ENCODE measurements at regions not wholly inside any gene's neighbourhood (a gene's known extent, or its start where the extent isn't known, plus 50 kb on each side); places are given as distances from the start of the nearest gene placed in this dataset.

- no peak for DNase-seq
These were observed 128.8 kb upstream of the GPR26 start for GRCh38 chr10:123537188-123537961.

GRCh38 chr10:123538401-123539320 is 127.5 kb upstream of the GPR26 start:
- DNase-seq, result no peak

DNA sequence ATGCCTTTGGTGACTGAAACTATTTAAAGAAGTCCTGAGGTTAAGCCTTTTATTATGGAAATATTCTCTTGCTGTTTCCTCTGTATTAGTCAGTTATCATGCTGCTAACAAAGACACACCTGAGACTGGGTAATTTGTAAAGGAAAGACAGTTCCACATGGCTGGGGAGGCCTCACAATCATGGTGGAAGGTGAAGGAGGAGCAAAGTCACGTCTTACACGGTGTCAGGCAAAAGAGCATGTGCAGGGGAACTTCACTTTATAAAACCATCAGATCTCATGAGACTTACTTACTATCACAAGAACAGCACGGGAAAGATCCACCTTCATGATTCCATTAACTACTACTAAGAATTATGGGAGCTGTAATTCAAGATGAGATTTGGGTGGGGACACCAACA is 121.2 kb upstream of the GPR26 start:
- no peak for DNase-seq

DNA sequence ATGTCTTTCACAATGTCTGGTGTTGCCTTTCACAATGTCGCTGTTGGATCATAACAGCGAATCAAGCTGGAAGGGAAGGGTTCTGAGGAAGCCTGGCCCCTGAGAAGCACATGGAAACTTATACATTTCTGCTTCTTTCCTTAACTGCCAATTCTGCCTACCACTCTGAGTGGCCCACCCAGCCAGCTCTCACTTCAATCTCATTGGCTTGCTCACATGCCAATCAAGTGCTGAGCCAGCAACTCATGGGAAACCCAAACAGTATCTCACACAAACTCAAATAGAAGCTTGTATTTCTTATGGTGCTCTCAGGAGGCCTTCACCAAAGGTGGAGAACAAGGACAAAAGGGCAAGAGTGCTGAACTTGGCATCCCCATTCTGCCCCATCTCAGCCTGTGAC is 117.4 kb upstream of the GPR26 start:
- no peak for DNase-seq

- DNase-seq, result no peak
These were observed 116.2 kb upstream of the GPR26 start for GRCh38 chr10:123549761-123550454.

GRCh38 chr10:123550675-123551096 is 115.5 kb upstream of the GPR26 start:
- DNase-seq, result no peak

GRCh38 chr10:123551259-123551658 is 114.9 kb upstream of the GPR26 start:
- no peak for DNase-seq

DNA sequence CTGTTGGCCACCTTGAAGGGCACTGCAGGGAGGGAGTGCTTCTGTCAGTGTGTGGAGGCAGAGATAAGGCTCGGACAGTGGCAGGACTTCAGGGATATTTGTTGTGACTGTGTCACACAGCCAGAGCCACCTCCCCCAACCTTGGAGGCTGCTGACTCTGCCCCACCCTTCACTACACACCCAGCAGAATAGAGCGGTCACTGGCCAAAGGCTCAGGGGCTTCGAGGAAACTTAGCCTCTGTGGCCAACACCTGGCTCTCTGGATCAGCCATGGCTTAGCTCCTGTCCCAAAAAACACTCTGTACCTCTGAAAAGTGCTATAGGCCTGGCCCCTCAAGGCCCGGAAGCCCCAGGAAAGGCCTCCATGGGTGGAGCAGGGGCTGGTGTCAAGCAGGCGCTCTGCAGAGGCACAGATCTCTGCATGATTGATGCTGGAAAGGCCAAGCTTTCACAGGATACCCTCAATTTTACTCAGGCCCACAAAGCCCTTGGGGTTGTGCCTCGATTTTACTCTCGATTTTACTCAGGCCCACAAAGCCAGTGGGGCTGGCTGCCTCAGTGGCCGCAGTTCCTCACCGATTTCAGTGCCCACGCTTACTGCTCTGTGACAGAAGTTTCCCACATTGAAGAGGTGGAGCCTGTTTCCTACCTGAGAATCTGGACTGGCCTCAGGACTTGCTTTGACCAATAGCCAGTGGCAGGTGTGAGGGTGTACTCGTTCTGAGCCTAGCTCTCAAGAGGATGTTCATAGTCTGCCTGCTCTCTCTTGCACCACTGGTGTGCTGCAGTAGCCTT is 113.2 kb upstream of the GPR26 start:
- DNase-seq, result no peak

- DNase-seq, result no peak
These were observed 112.2 kb upstream of the GPR26 start for GRCh38 chr10:123553810-123554430.

GRCh38 chr10:123554656-123555055 is 111.5 kb upstream of the GPR26 start:
- no peak for DNase-seq

- no peak for DNase-seq
These were observed 110.5 kb upstream of the GPR26 start for GRCh38 chr10:123555616-123556015.

- DNase-seq, result no peak
These were observed 110.1 kb upstream of the GPR26 start for GRCh38 chr10:123556049-123556448.

DNA sequence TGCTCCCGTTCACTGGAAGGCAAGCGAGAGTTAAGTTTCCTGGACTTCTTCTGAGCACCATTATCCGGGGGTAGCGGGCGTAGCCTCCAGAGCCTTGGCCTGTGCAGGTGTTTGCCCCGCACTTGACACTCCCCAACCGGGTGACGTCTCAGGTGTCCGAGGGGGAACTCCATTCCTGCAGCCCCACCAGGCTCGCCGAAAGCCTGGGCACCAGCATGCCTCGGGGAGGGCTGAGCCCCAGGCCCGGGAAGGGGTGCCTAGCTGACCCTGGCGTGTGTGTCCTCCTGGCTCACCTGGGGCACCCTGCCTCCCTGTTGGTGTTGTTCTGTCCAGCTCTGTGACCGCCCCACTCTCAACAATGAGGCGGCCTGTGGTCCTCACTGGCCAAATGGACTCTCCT is 109.4 kb upstream of the GPR26 start:
- DNase-seq, result no peak

- no peak for DNase-seq
These were observed 108.6 kb upstream of the GPR26 start for GRCh38 chr10:123557366-123558108.

DNA sequence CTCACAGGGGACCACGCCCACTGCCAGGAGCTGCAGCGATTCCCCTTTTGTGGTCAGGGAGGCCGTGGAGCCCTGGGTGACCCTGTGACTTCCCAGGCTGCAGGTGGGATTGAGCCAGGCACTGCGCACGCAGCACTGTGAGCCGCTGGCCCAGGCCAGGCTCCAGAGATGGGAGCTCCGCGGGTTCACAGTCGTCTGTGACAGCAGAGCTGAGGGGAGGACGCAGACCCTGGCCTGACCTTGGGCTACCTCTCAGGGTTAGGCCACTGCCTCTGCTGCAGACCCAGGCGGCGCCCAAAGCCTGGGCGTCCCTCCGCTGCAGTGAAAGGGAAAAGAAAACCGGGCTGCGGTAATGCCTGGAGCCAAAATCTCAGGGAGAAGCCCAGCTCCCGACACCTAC is 107.5 kb upstream of the GPR26 start:
- no peak for DNase-seq

DNA sequence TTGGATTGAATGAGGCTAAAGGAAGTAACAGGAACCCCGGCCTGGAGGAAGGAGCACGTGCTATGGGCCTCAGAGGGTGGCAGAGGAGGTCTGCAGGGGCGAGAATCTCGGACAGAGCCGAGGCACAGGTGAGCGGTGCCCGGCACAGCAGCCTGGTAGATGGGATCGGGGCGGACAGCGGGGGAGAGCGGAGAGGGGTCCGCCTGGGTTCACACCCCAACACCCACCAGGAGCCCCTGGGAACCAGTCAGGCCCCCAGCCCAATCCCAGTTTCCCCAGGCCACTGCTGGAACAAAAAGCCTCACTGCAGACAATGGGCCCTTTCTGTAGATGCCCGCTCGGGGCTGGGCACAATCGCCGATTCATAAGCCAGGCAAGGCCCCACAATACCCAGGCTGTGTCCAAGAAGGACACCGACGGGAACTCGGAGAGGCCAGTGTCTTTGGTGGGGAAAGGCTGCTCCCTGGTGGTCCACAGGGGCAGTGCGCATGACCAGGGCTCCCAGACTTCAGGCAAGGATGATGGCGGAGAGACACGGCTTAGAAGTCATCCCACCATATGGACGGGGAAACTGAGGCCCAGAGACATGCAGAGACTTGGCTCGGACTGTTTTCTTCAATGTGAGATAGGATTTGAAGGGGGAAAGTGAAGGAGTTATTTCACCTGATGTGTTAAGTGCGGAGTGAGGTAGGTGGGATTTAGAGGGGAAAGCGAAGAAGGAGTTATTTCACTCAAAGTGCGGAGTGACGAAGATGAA is 106.9 kb upstream of the GPR26 start:
- DNase-seq, result peak; percentile 66

- no peak for DNase-seq
These were observed 106.4 kb upstream of the GPR26 start for GRCh38 chr10:123559823-123560092.

- DNase-seq, result no peak
These were observed 105.6 kb upstream of the GPR26 start for GRCh38 chr10:123560301-123561140.

GRCh38 chr10:123561141-123561440 is 105.1 kb upstream of the GPR26 start:
- no peak for DNase-seq

GRCh38 chr10:123562387-123562786 is 103.8 kb upstream of the GPR26 start:
- DNase-seq, result no peak

Measured in NCI-H82 (cell line).